A549 (cell line): ENCODE measurements at regions not wholly inside any gene's neighbourhood (a gene's known extent, or its start where the extent isn't known, plus 50 kb on each side); places are given as distances from the start of the nearest gene placed in this dataset.

Experiments used
- CHD4 ChIP-seq: fragments of 200-600 bp; sonication (generic); IDR thresholded peaks from 2 replicates; pipeline ENCODE4 v1.6.1; 2016; ENCODE audit warnings: antibody characterized with exemption, mild to moderate bottlenecking, borderline replicate concordance
- CTCF ChIP-seq: fragments of >200 bp; sonication (Bioruptor Twin); formaldehyde crosslinking; IDR thresholded peaks from 3 replicates; pipeline ENCODE4 v1.5.1; 2016
- E2F6 ChIP-seq: IDR thresholded peaks from 2 replicates; pipeline ENCODE4 v1.6.1; 2012; ENCODE audit warnings: low read depth, borderline replicate concordance
- ELK1 ChIP-seq: fragments of 150-350 bp; IDR thresholded peaks from 2 replicates; pipeline ENCODE4 v1.6.1; 2014; ENCODE audit warnings: low read depth, mild to moderate bottlenecking, low read length
- POLR2A ChIP-seq: IDR thresholded peaks from 2 replicates; pipeline ENCODE4 v1.6.1; 2012; ENCODE audit warnings: mild to moderate bottlenecking, low read length

GRCh38 chr1:114262337-114262736 is 108.7 kb upstream of the SYT6 start:
- no peak for TF ChIP-seq CTCF
- no peak for TF ChIP-seq POLR2A
- no peak for TF ChIP-seq ELK1
- no peak for TF ChIP-seq CHD4
- no peak for TF ChIP-seq E2F6
